K562 (cell line): ENCODE measurements at regions not wholly inside any gene's neighbourhood (a gene's known extent, or its start where the extent isn't known, plus 50 kb on each side); places are given as distances from the start of the nearest gene placed in this dataset.

Source experiments
- ATAC-seq: fragments of 200-7000 bp; cut with Tn5 transposase; 3 replicates; pipeline ENCODE4 v1.9.1; 2020; ENCODE audit warnings: moderate library complexity
- BruUV-seq: library from RNA; stranded (reverse); fragments of 400-500 nt; replicated peaks from 2 replicates; lab custom pipeline; 2021; lab: Mats Ljungman, UMichigan
- CTCF ChIA-PET: fragments of 300-600 bp; formaldehyde crosslinking; extraction: SDS; loops from one replicate; lab custom pipeline; 2021; ENCODE audit warnings: low intra/inter-chr PET ratio; lab: Yijun Ruan, JAX
- POLR2A ChIA-PET: fragments of 300-600, 350-650 bp; sonication (Branson Sonifier 250); formaldehyde crosslinking; extraction: SDS; loops from one replicate; lab custom pipeline; 2021; ENCODE audit warnings: antibody characterized with exemption, inconsistent platforms; lab: Yijun Ruan, JAX
- DNase-seq, 4 experiments: peaks; one replicate each; pipeline versions ENCODE4 v3.0.0 to v3.0.0-alpha.2; 2011 to 2018; ENCODE audit warnings: low spot score in 3 of 4, mixed read lengths in 3 of 4; ENCODE audit errors: extremely low read depth in 1 of 4
- FAIRE-seq: peaks from 2 replicates; lab custom pipeline; 2011; peaks lifted over from hg19 to GRCh38; lab: Jason Lieb, UNC
- H2AFZ ChIP-seq: 2 replicates; pipeline ENCODE4 v1.6.0; 2011; ENCODE audit warnings: low read depth, low read length, control low read depth, inconsistent platforms
- H3K27ac ChIP-seq: fragments of 200-600 bp; 3 replicates; pipeline ENCODE4 v1.8.0; 2011; ENCODE audit warnings: low read depth, mild to moderate bottlenecking, control low read depth, inconsistent platforms, low read length, moderate library complexity, mixed read lengths; ENCODE audit errors: extremely low read depth
- H3K27me3 ChIP-seq, 2 experiments: fragments of 300-600 bp in 1 of 2; 2 replicates in 1 of 2; 3 replicates in 1 of 2; pipeline versions ENCODE4 v1.6.0 to v1.8.0; 2011; ENCODE audit warnings: inconsistent platforms in 2 of 2, low read length in 2 of 2, mild to moderate bottlenecking in 1 of 2, mixed read lengths in 1 of 2, moderate library complexity in 1 of 2; ENCODE audit not compliant: control insufficient read depth in 2 of 2, insufficient read depth in 2 of 2
- H3K36me3 ChIP-seq: fragments of 300-600 bp; 3 replicates; pipeline ENCODE4 v1.8.0; 2011; ENCODE audit warnings: mild to moderate bottlenecking, low read length, inconsistent platforms; ENCODE audit not compliant: control insufficient read depth, insufficient read depth
- H3K4me1 ChIP-seq, 2 experiments: fragments of 200-600 bp in 1 of 2; replicated peaks in 1 of 2; 2 replicates in 1 of 2; 3 replicates in 1 of 2; pipeline versions ENCODE4 v1.5.1 to v1.8.0; 2011; ENCODE audit warnings: inconsistent platforms in 2 of 2, low read length in 2 of 2, mild to moderate bottlenecking in 1 of 2, mixed read lengths in 1 of 2, moderate library complexity in 1 of 2; ENCODE audit not compliant: control insufficient read depth in 2 of 2, insufficient read depth in 2 of 2
- H3K4me2 ChIP-seq: 2 replicates; pipeline ENCODE4 v1.6.1; 2011; ENCODE audit warnings: low read length, control low read depth, inconsistent platforms, mixed read lengths; ENCODE audit not compliant: insufficient read depth
- H3K4me3 ChIP-seq: fragments of 200-600 bp; sonication (generic), shearing (Covaris generic); 2 replicates; pipeline ENCODE4 v1.5.1; 2016; ENCODE audit warnings: control low read depth, inconsistent platforms
- H3K79me2 ChIP-seq: fragments of 200-600 bp; 3 replicates; pipeline ENCODE4 v1.8.0; 2011; ENCODE audit warnings: low read length, inconsistent platforms; ENCODE audit not compliant: control insufficient read depth, insufficient read depth
- H3K9ac ChIP-seq, 2 experiments: 2 replicates each; pipeline versions ENCODE4 v1.6.0 to v1.6.1; 2011; ENCODE audit warnings: low read depth in 2 of 2, low read length in 2 of 2, control low read depth in 1 of 2, inconsistent platforms in 1 of 2, mild to moderate bottlenecking in 1 of 2, mixed read lengths in 1 of 2; ENCODE audit not compliant: insufficient read depth in 1 of 2
- H3K9me1 ChIP-seq: one replicate; pipeline ENCODE4 v1.6.0; 2011; ENCODE audit warnings: inconsistent platforms, mild to moderate bottlenecking, low read length, moderate library complexity; ENCODE audit not compliant: control insufficient read depth, insufficient read depth
- H3K9me3 ChIP-seq: replicated peaks from 2 replicates; pipeline ENCODE4 v1.5.1; 2011; ENCODE audit warnings: low read depth, low read length, inconsistent platforms; ENCODE audit not compliant: control insufficient read depth, insufficient read depth
- H4K20me1 ChIP-seq: replicated peaks from 2 replicates; pipeline ENCODE4 v1.6.1; 2011; ENCODE audit warnings: low read length, inconsistent platforms, mixed read lengths; ENCODE audit not compliant: control insufficient read depth, insufficient read depth
- CCNT2 ChIP-seq: IDR thresholded peaks from 2 replicates; pipeline ENCODE4 v1.6.1; 2011; ENCODE audit warnings: borderline replicate concordance, low read depth, mild to moderate bottlenecking, moderate library complexity, mixed read lengths, low read length; ENCODE audit not compliant: insufficient read length; ENCODE audit errors: extremely low read depth
- CTCF ChIP-seq, 3 experiments: IDR thresholded peaks in 2 of 3; conservative IDR thresholded peaks in 1 of 3; 2 replicates each; pipeline ENCODE4 v1.5.1; 2011 to 2012; ENCODE audit warnings: low read length in 3 of 3, mild to moderate bottlenecking in 3 of 3, control low read depth in 2 of 3, improper control_type of control experiment in 1 of 3, inconsistent platforms in 1 of 3, low read depth in 1 of 3, mixed read lengths in 1 of 3, moderate library complexity in 1 of 3; ENCODE audit not compliant: insufficient read depth in 2 of 3
- KHSRP ChIP-seq: fragments of 450-650 bp; IDR thresholded peaks from 2 replicates; pipeline ENCODE4 v1.6.1; 2017
- NR2C1 ChIP-seq, 2 experiments: fragments of 450-650 bp; IDR thresholded peaks; 2 replicates each; pipeline ENCODE4 v1.6.1; 2017; ENCODE audit warnings: mild to moderate bottlenecking in 2 of 2, antibody characterized with exemption in 1 of 2, inconsistent platforms in 1 of 2, missing compliant biosample characterization in 1 of 2, missing genetic modification characterization in 1 of 2
- PHTF2 ChIP-seq: fragments of 250-450 bp; sonication (Bioruptor Pico); IDR thresholded peaks from 2 replicates; pipeline ENCODE4 v1.5.0; 2021; ENCODE audit warnings: mild to moderate bottlenecking
- VEZF1 ChIP-seq: fragments of 200-800 bp; sonication (Bioruptor generic); IDR thresholded peaks from 2 replicates; pipeline ENCODE4 v1.6.1; 2017; ENCODE audit warnings: missing genetic modification characterization, missing compliant biosample characterization
- ZBTB17 ChIP-seq: fragments of 450-650 bp; formaldehyde crosslinking; IDR thresholded peaks from 2 replicates; pipeline ENCODE4 v1.4.0; 2020; ENCODE audit warnings: mild to moderate bottlenecking
- ZNF253 ChIP-seq: fragments of 250-450 bp; sonication (Bioruptor Pico); conservative IDR thresholded peaks from 2 replicates; pipeline ENCODE4 v1.6.1; 2021; ENCODE audit warnings: mild to moderate bottlenecking
- WGBS: fragments of 100-300 bp; shearing (Covaris generic); methylation state at CpG from one replicate; pipeline ENCODE4 v1.1.6; 2016; ENCODE audit warnings: low coverage, mixed read lengths; ENCODE audit not compliant: insufficient coverage; ENCODE audit errors: missing lambda C conversion rate; 5-methylcytosine and 5-hydroxymethylcytosine counted together
- in situ Hi-C: fragments of 300-500 bp; cut with MboI; formaldehyde crosslinking; loops from 4 replicates; pipeline ENCODE4 v1.15.0; 2018; ENCODE audit warnings: inconsistent platforms, mixed read lengths
- intact Hi-C: fragments of 100-400 bp; cut with micrococcal nuclease; formaldehyde crosslinking; loops from 2 replicates; pipeline ENCODE4 v1.14.2; 2022

DNA sequence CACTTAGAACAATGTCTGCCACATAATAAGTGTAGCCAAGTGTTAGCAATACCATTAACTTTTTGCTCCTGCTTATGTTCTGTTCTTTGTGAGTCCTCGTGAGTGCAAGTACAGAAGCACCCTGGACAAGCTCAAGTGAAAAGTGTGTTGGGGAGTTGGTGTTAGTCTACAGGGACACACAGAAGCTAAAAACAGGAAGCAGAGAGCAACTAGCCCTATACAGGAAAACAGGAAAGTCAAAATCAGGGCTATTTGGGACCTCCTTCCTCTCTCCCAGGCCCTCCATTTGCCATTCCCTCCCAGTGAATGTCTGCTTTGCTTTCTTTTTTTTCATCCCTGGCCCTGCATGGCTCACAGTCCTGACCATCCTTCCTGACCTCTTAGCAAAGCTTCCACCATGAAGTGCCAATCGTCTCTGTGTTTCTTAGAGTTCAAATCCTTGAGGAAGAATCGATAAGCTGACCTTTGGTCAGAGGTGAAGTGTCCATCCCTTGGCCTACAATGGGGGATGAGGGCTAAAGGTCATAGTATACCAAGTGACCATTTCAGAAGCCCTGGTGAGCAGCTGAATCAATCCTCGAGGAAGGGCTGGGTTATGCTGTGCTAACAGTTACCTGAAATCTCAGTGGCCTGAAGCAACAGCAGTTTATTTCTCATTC, 328.2 kb downstream of the SHQ1 start:
- no peaks in the 10 kb centered on the region for H3K36me3 ChIP-seq
- POLR2A ChIA-PET: interaction anchor here (0.9 kb wide), 2 partner anchors 9 to 91 kb away, joined by 4 read pairs; no protein-coding TSS in a partner anchor
- TF ChIP-seq ZNF253 (no peak), NR2C1 (IDR thresholded peaks at IDR 0.05) (no peak), NR2C1 (tag; IDR thresholded peaks at IDR 0.05) (0 out of 2 replicates have a peak, but pooled peaks have one; percentile 21)
- H3K27ac ChIP-seq: no peak overlapping the region
- H3K4me3 ChIP-seq: no peak overlapping the region
- H3K4me2 ChIP-seq: no peak overlapping the region
- no TSS peak for BruUV-seq
- CTCF ChIA-PET: no interaction called here
- intact Hi-C loops: loop anchor here (5.0 kb wide), 1 partner anchor 73 kb away; the partner anchor contains the start of gene RYBP
- WGBS: 46% methylated on average over 3 of the region's 4 CpGs
- no peak for DNase-seq
- no peak for ATAC-seq
- H2AFZ ChIP-seq: peak overlapping the region; percentile 64
- no peak for FAIRE-seq
- H3K9me3 ChIP-seq: no peaks in the 10 kb centered on the region
- H4K20me1 ChIP-seq: no peaks in the 10 kb centered on the region
- in situ Hi-C loops: no loop called here
- no peaks in the 10 kb centered on the region for H3K27me3 ChIP-seq
- H3K4me1 ChIP-seq: peaks cover 0 to 18% of the 10 kb centered on the region in 2 experiments; a peak in 4 of 5 replicates
- no peaks in the 10 kb centered on the region for H3K79me2 ChIP-seq
- no peaks in the 10 kb centered on the region for H3K9me1 ChIP-seq
- no peak overlapping the region for H3K9ac ChIP-seq

GRCh38 chr3:72517921-72518424, 330.3 kb downstream of the SHQ1 start:
- no peak overlapping the region for H3K27ac ChIP-seq
- ChIA-PET CTCF (no interaction called here), POLR2A (no interaction called here)
- intact Hi-C loops: no loop called here
- WGBS: 89% methylated on average over 4 of the region's 4 CpGs
- DNase-seq (no peak), FAIRE-seq (no peak), ATAC-seq (no peak)
- peak overlapping the region; percentile 37; the same call in 1 of the 2 replicates for H2AFZ ChIP-seq
- no peaks in the 10 kb centered on the region for H3K27me3 ChIP-seq
- H3K9ac ChIP-seq: no peak overlapping the region
- in situ Hi-C loops: no loop called here
- H3K4me1 ChIP-seq: peaks cover 0 to 15% of the 10 kb centered on the region in 2 experiments; a peak in 4 of 5 replicates
- H3K9me3 ChIP-seq: no peaks in the 10 kb centered on the region
- H3K79me2 ChIP-seq: no peaks in the 10 kb centered on the region
- no peaks in the 10 kb centered on the region for H3K36me3 ChIP-seq
- no peak overlapping the region for H3K4me3 ChIP-seq
- H4K20me1 ChIP-seq: no peaks in the 10 kb centered on the region
- H3K9me1 ChIP-seq: no peaks in the 10 kb centered on the region
- no peak overlapping the region for H3K4me2 ChIP-seq
- BruUV-seq: no TSS peak
- TF ChIP-seq KHSRP (no peak), ZBTB17 (no peak), VEZF1 (CRISPR knock-in tag) (no peak), PHTF2 (no peak), CCNT2 (no peak), CTCF (IDR thresholded peaks at IDR 0.05 in 2 of 3, conservative IDR thresholded peaks at IDR 0.05 in 1 of 3; ENCODE audit: insufficient read depth in 2 of 3, low read depth in 1 of 3, low read length in 3 of 3) (no peak)
